Trophoblast cell (in vitro differentiated cells and primary cell): ENCODE measurements at regions not wholly inside any gene's neighbourhood (a gene's known extent, or its start where the extent isn't known, plus 50 kb on each side); places are given as distances from the start of the nearest gene placed in this dataset.
A peak's percentile ranks its signal among the peaks of the same experiment; 100 is the strongest.
"Not testable (repeated sequence)": the region's sequence is repeated elsewhere in the genome, so short reads cannot be mapped to it uniquely, and the experiment has no call there.

ENCODE experiments used
- DNase-seq, 2 donors: peaks; one replicate each; pipeline ENCODE4 v3.0.0-alpha.2; 2016
- H2AFZ ChIP-seq: 2 replicates; pipeline ENCODE4 v1.6.1; 2013; ENCODE audit warnings: low read length, moderate library complexity, mild to moderate bottlenecking; ENCODE audit not compliant: insufficient read depth, poor library complexity
- H2AK5ac ChIP-seq: 2 replicates; pipeline ENCODE4 v1.6.1; 2013; ENCODE audit warnings: mild to moderate bottlenecking, low read length
- H2BK120ac ChIP-seq: 2 replicates; pipeline ENCODE4 v1.6.1; 2013; ENCODE audit warnings: low read length, mild to moderate bottlenecking, moderate library complexity; ENCODE audit not compliant: insufficient read depth, poor library complexity
- H2BK12ac ChIP-seq: 2 replicates; pipeline ENCODE4 v1.6.1; 2013; ENCODE audit warnings: mild to moderate bottlenecking, low read length, moderate library complexity
- H2BK5ac ChIP-seq: 2 replicates; pipeline ENCODE4 v1.6.1; 2013; ENCODE audit warnings: low read length, low read depth, moderate library complexity, mild to moderate bottlenecking; ENCODE audit not compliant: poor library complexity
- H3K14ac ChIP-seq: 2 replicates; pipeline ENCODE4 v1.6.1; 2013; ENCODE audit warnings: mild to moderate bottlenecking, low read length
- H3K18ac ChIP-seq: 2 replicates; pipeline ENCODE4 v1.6.1; 2013; ENCODE audit warnings: mild to moderate bottlenecking, low read length
- H3K23ac ChIP-seq: 2 replicates; pipeline ENCODE4 v1.6.1; 2013; ENCODE audit warnings: low read length
- H3K27ac ChIP-seq: 2 replicates; pipeline ENCODE4 v1.5.1; 2013; ENCODE audit warnings: low read depth, mild to moderate bottlenecking, inconsistent platforms, low read length, moderate library complexity
- H3K27me3 ChIP-seq: 2 replicates; pipeline ENCODE4 v1.6.1; 2013; ENCODE audit warnings: inconsistent platforms, mild to moderate bottlenecking, low read length, moderate library complexity; ENCODE audit not compliant: insufficient read depth
- H3K36me3 ChIP-seq, 2 experiments: 1 replicate in 1 of 2; 2 replicates in 1 of 2; pipeline ENCODE4 v1.6.1; 2013; ENCODE audit warnings: low read length in 2 of 2, mild to moderate bottlenecking in 2 of 2, moderate library complexity in 1 of 2; ENCODE audit not compliant: insufficient read depth in 2 of 2, control insufficient read depth in 1 of 2
- H3K4ac ChIP-seq: 2 replicates; pipeline ENCODE4 v1.6.1; 2013; ENCODE audit warnings: low read depth, mild to moderate bottlenecking, low read length, moderate library complexity
- H3K4me1 ChIP-seq, 2 experiments: 1 replicate in 1 of 2; 2 replicates in 1 of 2; pipeline ENCODE4 v1.6.1; 2013; ENCODE audit warnings: low read length in 2 of 2, mild to moderate bottlenecking in 2 of 2, moderate library complexity in 1 of 2; ENCODE audit not compliant: insufficient read depth in 2 of 2, control insufficient read depth in 1 of 2
- H3K4me2 ChIP-seq: 2 replicates; pipeline ENCODE4 v1.6.1; 2013; ENCODE audit warnings: inconsistent platforms, mild to moderate bottlenecking, low read length, moderate library complexity
- H3K4me3 ChIP-seq: 2 replicates; pipeline ENCODE4 v1.5.1; 2013; ENCODE audit warnings: mild to moderate bottlenecking, low read depth, low read length, inconsistent platforms
- H3K79me1 ChIP-seq: one replicate; pipeline ENCODE4 v1.6.1; 2013; ENCODE audit warnings: low read length
- H3K79me2 ChIP-seq: 2 replicates; pipeline ENCODE4 v1.6.1; 2013; ENCODE audit warnings: low read length, mild to moderate bottlenecking; ENCODE audit not compliant: control insufficient read depth, insufficient read depth, poor library complexity
- H3K9ac ChIP-seq: 2 replicates; pipeline ENCODE4 v1.6.1; 2013; ENCODE audit warnings: mild to moderate bottlenecking, low read length
- H3K9me3 ChIP-seq: 2 replicates; pipeline ENCODE4 v1.6.1; 2013; ENCODE audit warnings: low read depth, mild to moderate bottlenecking, control low read depth, inconsistent platforms, low read length; ENCODE audit not compliant: insufficient read depth
- H4K12ac ChIP-seq: 2 replicates; pipeline ENCODE4 v1.6.1; 2013; ENCODE audit warnings: low read depth, mild to moderate bottlenecking, low read length, moderate library complexity
- H4K8ac ChIP-seq: 2 replicates; pipeline ENCODE4 v1.6.1; 2013; ENCODE audit warnings: low read depth, mild to moderate bottlenecking, low read length, moderate library complexity
- H4K91ac ChIP-seq: one replicate; pipeline ENCODE4 v1.6.1; 2013; ENCODE audit warnings: low read depth, mild to moderate bottlenecking, low read length, moderate library complexity
- WGBS: extraction: QIAGEN DNeasy Blood & Tissue Kit; methylation state at CpG from one replicate; pipeline ENCODE4 v1.1.7; 2013; ENCODE audit warnings: missing lambda C conversion rate; ENCODE audit not compliant: insufficient read length, insufficient coverage; ENCODE audit errors: extremely low coverage; 5-methylcytosine and 5-hydroxymethylcytosine counted together

DNA sequence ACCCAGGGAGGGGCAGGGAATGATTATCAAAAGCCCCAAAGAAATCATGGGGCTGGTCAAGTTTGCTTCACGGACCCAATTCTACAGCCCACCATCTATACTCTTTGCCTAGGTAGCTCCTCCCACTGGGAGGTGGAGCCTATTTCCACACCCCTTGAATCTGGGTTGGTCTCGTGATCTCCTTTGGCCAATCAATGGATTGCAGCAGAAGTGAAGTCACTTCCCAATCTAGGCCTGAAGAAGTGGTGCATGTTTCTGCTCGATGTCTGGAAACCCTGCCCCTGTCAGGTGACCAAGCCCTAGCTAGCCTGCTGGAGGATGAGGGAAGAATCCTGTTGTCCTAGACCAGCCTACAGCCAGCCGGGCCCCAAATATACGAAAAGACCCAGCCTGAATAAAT, 86.3 kb upstream of the ADGRE5 start:
- H4K8ac ChIP-seq: peak overlapping the region; percentile 48
- not testable (repeated sequence) for H3K36me3 ChIP-seq, H2BK5ac ChIP-seq, H4K91ac ChIP-seq, H3K27me3 ChIP-seq, H3K4me2 ChIP-seq, H2AFZ ChIP-seq, H3K14ac ChIP-seq, H3K79me2 ChIP-seq, H3K79me1 ChIP-seq, H4K12ac ChIP-seq, H3K27ac ChIP-seq, H2BK12ac ChIP-seq, H2AK5ac ChIP-seq, H2BK120ac ChIP-seq, H3K4me3 ChIP-seq, H3K9me3 ChIP-seq, H3K4me1 ChIP-seq, H3K23ac ChIP-seq, H3K4ac ChIP-seq, H3K18ac ChIP-seq, H3K9ac ChIP-seq
- WGBS: no CpG with 5 or more reads among the region's 5 CpGs
- DNase-seq: peak; percentile 11 to 45

DNA sequence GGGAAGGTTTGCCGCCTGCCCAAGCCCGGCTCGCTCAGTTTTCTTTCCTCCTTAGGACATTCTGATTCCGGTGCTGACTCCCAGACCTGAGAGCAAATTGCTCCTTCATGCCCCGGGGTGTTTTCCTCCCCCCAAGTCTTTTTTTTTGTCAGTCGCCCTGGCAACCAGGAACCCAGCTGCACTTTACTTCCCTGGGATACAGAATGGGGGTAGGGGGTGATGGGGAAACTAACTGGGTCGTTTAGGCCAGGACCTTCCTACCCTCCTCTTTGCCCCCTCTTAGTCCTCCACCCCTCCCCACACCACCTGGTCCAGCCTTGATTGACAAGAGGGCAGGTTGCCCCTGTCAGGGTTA, 87.5 kb upstream of the ADGRE5 start:
- H3K4ac ChIP-seq, H3K79me2 ChIP-seq, H3K4me3 ChIP-seq, DNase-seq, H3K4me1 ChIP-seq, H2AFZ ChIP-seq, H3K23ac ChIP-seq, H3K14ac ChIP-seq, H3K36me3 ChIP-seq, H2AK5ac ChIP-seq, H3K27me3 ChIP-seq, H4K8ac ChIP-seq, H4K12ac ChIP-seq, H2BK12ac ChIP-seq, H3K79me1 ChIP-seq, H2BK5ac ChIP-seq, H3K9me3 ChIP-seq, H2BK120ac ChIP-seq, H3K9ac ChIP-seq, H3K18ac ChIP-seq, H3K27ac ChIP-seq, H3K4me2 ChIP-seq, H4K91ac ChIP-seq: not testable (repeated sequence)
- no CpG with 5 or more reads among the region's 7 CpGs for WGBS

DNA sequence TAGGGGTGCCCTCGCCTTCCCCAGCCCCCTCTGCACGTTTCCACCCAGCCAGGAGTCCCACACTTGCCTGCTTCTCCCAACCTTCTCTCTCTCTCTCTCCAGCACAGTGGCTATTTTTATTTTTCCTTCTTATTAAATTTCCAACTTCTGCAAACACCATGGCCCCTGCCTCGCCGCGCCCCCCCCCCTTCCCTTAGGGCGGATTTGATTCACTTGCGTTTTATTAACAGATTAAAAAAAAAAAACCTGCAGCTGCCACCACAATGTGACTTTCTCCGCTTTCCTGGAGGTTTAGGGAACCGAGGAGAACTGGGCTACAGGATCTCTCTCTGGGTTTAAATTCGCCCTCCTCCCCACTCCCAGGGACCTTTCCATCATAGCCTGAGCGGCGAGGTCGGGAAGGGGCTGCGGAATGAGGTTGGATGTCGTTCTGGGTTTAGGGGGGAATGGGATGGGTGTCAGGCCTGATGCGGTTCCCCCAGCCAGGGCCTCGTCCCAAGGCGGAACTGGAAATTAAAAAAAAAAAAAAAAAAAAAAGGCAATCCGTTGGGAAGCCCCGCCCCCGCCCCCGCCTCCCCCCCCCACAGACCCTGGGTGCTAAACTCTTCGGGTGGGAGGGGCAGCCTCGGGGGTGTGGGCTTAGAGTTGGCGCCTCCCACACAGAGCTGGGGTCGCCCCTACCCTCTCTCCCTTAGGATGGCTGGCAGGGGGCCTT, 87.3 kb upstream of the ADGRL1 start:
- H2AK5ac ChIP-seq, H3K14ac ChIP-seq, H2BK5ac ChIP-seq, H3K79me1 ChIP-seq, H3K4ac ChIP-seq, H2BK120ac ChIP-seq, H3K27ac ChIP-seq, H3K4me3 ChIP-seq, H3K18ac ChIP-seq, H3K36me3 ChIP-seq, H2BK12ac ChIP-seq, DNase-seq, H3K23ac ChIP-seq, H3K27me3 ChIP-seq, H3K4me1 ChIP-seq, H4K91ac ChIP-seq, H3K79me2 ChIP-seq, H3K9me3 ChIP-seq: not testable (repeated sequence)
- Histone ChIP-seq H3K4me2 (peak overlapping the region; percentile 56), H4K8ac (peak overlapping the region; percentile 73), H3K9ac (peak overlapping the region; percentile 69), H4K12ac (peak overlapping the region; percentile 18), H2AFZ (peak overlapping the region; percentile 87)
- WGBS: no CpG with 5 or more reads among the region's 26 CpGs

DNA sequence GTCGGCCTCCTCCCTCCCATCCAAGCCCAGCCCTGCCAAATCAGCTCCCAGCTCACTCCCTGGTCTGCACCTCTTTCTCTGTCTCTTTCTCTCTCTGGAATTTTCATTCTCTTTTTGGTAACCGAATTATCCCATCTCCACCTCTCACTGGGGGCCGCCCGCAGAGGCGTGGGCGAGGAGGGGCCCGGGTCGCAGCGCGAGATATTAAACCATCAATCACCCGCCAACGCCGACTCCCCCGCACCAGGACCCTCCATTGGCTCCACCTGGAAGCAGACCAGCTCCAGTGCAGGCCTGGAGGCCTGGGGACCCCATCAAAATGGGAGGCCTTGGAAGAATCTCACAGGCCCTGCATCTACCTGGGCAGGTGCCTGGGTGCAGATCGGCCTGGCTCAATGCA, 83.8 kb upstream of the ADGRL1 start:
- not testable (repeated sequence) for H3K4me2 ChIP-seq, H3K27ac ChIP-seq, H3K9me3 ChIP-seq, H3K79me1 ChIP-seq, H3K14ac ChIP-seq, H2BK12ac ChIP-seq, H2BK5ac ChIP-seq, H4K8ac ChIP-seq, H3K27me3 ChIP-seq, H3K36me3 ChIP-seq, H3K4ac ChIP-seq, H2BK120ac ChIP-seq, H3K23ac ChIP-seq, H2AK5ac ChIP-seq, DNase-seq, H3K79me2 ChIP-seq, H3K9ac ChIP-seq, H3K4me3 ChIP-seq, H4K12ac ChIP-seq, H3K18ac ChIP-seq, H3K4me1 ChIP-seq, H4K91ac ChIP-seq, H2AFZ ChIP-seq
- no CpG with 5 or more reads among the region's 15 CpGs for WGBS
